ENCODE measurements at regions not wholly inside any gene's neighbourhood (a gene's known extent, or its start where the extent isn't known, plus 50 kb on each side); places are given as distances from the start of the nearest gene placed in this dataset.

DNA sequence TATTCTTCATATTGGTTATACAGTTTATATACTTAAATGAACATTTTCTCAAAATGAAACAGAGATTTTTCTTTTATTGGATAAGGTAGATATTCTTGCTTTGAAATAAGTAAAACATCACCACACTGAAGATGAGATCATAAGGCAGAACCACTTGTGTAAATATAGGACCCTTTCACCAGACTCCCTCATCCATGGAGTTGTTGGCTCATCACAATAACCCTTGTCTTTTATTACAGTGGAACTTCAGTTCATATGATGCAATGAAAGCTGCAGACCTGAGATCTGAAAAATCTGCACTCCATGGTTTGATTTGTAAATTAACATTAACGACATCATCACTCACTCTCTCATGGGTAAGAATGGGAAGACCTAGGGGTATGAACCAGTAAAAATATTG is 51.9 kb upstream of the DBX2 start:
- no peaks in the 10 kb centered on the region for H3K79me2 ChIP-seq (ENCODE audit: insufficient read depth, low read length)
- H3K27ac ChIP-seq (ENCODE audit: low read depth, low read length), result no peak overlapping the region
- H3K36me3 ChIP-seq (ENCODE audit: low read length), result no peaks in the 10 kb centered on the region
- no peaks in the 10 kb centered on the region for H3K9me3 ChIP-seq (ENCODE audit: insufficient read depth, low read length)
- H4K20me1 ChIP-seq (ENCODE audit: low read depth, low read length), result no peaks in the 10 kb centered on the region
- no peak overlapping the region for H3K4me3 ChIP-seq (ENCODE audit: insufficient read depth, low read length, poor library complexity, severe bottlenecking)
- H3K9me2 ChIP-seq (replicated peaks; ENCODE audit: insufficient read depth, low read length), result no peaks in the 10 kb centered on the region
- H3F3A ChIP-seq (ENCODE audit: insufficient read depth), result no peaks in the 10 kb centered on the region
- no peak overlapping the region for H3K9ac ChIP-seq (ENCODE audit: low read length)
- no peak for TF ChIP-seq EZH2phosphoT487 (conservative IDR thresholded peaks at IDR 0.05; ENCODE audit: low read length)
- TF ChIP-seq, protein P1, sequence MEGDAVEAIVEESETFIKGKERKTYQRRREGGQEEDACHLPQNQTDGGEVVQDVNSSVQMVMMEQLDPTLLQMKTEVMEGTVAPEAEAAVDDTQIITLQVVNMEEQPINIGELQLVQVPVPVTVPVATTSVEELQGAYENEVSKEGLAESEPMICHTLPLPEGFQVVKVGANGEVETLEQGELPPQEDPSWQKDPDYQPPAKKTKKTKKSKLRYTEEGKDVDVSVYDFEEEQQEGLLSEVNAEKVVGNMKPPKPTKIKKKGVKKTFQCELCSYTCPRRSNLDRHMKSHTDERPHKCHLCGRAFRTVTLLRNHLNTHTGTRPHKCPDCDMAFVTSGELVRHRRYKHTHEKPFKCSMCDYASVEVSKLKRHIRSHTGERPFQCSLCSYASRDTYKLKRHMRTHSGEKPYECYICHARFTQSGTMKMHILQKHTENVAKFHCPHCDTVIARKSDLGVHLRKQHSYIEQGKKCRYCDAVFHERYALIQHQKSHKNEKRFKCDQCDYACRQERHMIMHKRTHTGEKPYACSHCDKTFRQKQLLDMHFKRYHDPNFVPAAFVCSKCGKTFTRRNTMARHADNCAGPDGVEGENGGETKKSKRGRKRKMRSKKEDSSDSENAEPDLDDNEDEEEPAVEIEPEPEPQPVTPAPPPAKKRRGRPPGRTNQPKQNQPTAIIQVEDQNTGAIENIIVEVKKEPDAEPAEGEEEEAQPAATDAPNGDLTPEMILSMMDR (IDR thresholded peaks at IDR 0.05; ENCODE audit: insufficient read depth, low read length, poor library complexity, severe bottlenecking), result no peak
- no peak overlapping the region for H2AFZ ChIP-seq (ENCODE audit: low read depth, low read length, severe bottlenecking)
- no peak overlapping the region for H3K4me2 ChIP-seq (ENCODE audit: low read depth, low read length, poor library complexity, severe bottlenecking)
- H3K27me3 ChIP-seq (ENCODE audit: low read length), result no peaks in the 10 kb centered on the region

DNA sequence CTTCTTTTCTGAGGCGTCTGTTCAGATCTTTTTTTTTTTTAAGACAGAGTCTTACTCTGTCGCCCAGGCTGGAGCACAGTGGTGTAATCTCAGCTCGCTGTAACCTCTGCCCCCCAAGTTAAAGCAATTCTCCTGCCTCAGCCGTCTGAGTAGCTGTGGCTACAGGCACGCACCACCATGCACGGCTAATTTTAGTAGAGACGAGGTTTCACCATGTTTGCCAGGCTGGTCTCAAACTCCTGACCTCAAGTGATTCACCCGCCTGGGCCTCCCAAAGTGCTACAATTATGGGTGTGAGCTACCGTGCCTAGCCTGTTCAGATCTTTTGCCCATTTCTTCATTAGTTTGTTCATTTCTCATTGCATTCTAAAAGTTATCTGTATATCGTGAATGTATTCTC is 55.1 kb upstream of the DBX2 start:
- TF ChIP-seq, protein P1 (IDR thresholded peaks at IDR 0.05; ENCODE audit: insufficient read depth, low read length, poor library complexity, severe bottlenecking), result no peak
- no peak for TF ChIP-seq EZH2phosphoT487 (conservative IDR thresholded peaks at IDR 0.05; ENCODE audit: low read length)

DNA sequence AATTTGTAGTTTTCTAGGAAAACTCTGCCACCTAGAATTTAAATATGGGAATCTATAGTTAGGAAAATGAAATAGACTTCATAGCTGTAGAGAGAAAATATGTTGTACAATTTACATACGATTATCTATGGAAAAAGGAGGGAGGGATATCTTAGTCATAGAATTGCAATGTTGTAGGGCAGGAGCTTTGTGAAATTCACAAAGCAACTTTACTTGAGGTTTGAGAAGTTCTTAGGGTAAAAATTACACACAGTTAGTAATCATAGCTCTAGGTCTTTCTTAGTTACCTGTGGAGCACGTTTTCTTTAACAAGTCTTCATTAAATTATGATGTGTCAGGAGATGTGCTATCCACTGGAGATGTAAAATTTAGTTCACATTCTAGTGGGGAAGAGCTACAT is 61.4 kb upstream of the DBX2 start:
- Histone ChIP-seq H3K9ac (ENCODE audit: low read length) (no peak overlapping the region), H3F3A (ENCODE audit: insufficient read depth) (no peaks in the 10 kb centered on the region), H3K36me3 (ENCODE audit: low read length) (no peaks in the 10 kb centered on the region), H3K4me2 (ENCODE audit: low read depth, low read length, poor library complexity, severe bottlenecking) (no peak overlapping the region), H4K20me1 (ENCODE audit: low read depth, low read length) (no peaks in the 10 kb centered on the region), H3K9me3 (ENCODE audit: insufficient read depth, low read length) (no peaks in the 10 kb centered on the region), H2AFZ (ENCODE audit: low read depth, low read length, severe bottlenecking) (no peak overlapping the region), H3K79me2 (ENCODE audit: insufficient read depth, low read length) (no peaks in the 10 kb centered on the region), H3K27me3 (ENCODE audit: low read length) (no peaks in the 10 kb centered on the region), H3K9me2 (replicated peaks; ENCODE audit: insufficient read depth, low read length) (no peaks in the 10 kb centered on the region; the same call in 1 of the 2 replicates), H3K27ac (ENCODE audit: low read depth, low read length) (no peak overlapping the region), H3K4me3 (ENCODE audit: insufficient read depth, low read length, poor library complexity, severe bottlenecking) (no peak overlapping the region)
- TF ChIP-seq, protein P1 (IDR thresholded peaks at IDR 0.05; ENCODE audit: insufficient read depth, low read length, poor library complexity, severe bottlenecking), result no peak
- TF ChIP-seq EZH2phosphoT487 (conservative IDR thresholded peaks at IDR 0.05; ENCODE audit: low read length), result no peak

More for the DNA sequence above, 55.1 kb upstream of the DBX2 start:
- H3K9me2 ChIP-seq (replicated peaks; ENCODE audit: insufficient read depth, low read length), result no peaks in the 10 kb centered on the region
- no peak overlapping the region for H3K4me3 ChIP-seq (ENCODE audit: insufficient read depth, low read length, poor library complexity, severe bottlenecking)
- H3K4me2 ChIP-seq (ENCODE audit: low read depth, low read length, poor library complexity, severe bottlenecking), result no peak overlapping the region
- no peaks in the 10 kb centered on the region for H3K79me2 ChIP-seq (ENCODE audit: insufficient read depth, low read length)
- no peaks in the 10 kb centered on the region for H3K36me3 ChIP-seq (ENCODE audit: low read length)
- no peaks in the 10 kb centered on the region for H3K9me3 ChIP-seq (ENCODE audit: insufficient read depth, low read length)
- H3F3A ChIP-seq (ENCODE audit: insufficient read depth), result no peaks in the 10 kb centered on the region
- no peaks in the 10 kb centered on the region for H3K27me3 ChIP-seq (ENCODE audit: low read length)
- H3K27ac ChIP-seq (ENCODE audit: low read depth, low read length), result no peak overlapping the region
- no peak overlapping the region for H2AFZ ChIP-seq (ENCODE audit: low read depth, low read length, severe bottlenecking)
- no peak overlapping the region for H3K9ac ChIP-seq (ENCODE audit: low read length)
- no peaks in the 10 kb centered on the region for H4K20me1 ChIP-seq (ENCODE audit: low read depth, low read length)
